SK-N-MC (cell line): ENCODE measurements at regions not wholly inside any gene's neighbourhood (a gene's known extent, or its start where the extent isn't known, plus 50 kb on each side); places are given as distances from the start of the nearest gene placed in this dataset.

ENCODE experiments used
- EZH2 ChIP-seq: fragments of 200-600 bp; sonication (generic); IDR thresholded peaks from one replicate; pipeline ENCODE4 v1.6.1; 2017; ENCODE audit warnings: antibody characterized with exemption
- POLR2AphosphoS5 ChIP-seq: IDR thresholded peaks from 2 replicates; pipeline ENCODE4 v1.6.1; 2012; ENCODE audit warnings: mild to moderate bottlenecking, low read depth, low read length, borderline replicate concordance

GRCh38 chr4:30181918-30182317 lies 538.3 kb upstream of the PCDH7 start:
- TF ChIP-seq POLR2AphosphoS5 (no peak), EZH2 (no peak)
